ENCODE measurements at regions not wholly inside any gene's neighbourhood (a gene's known extent, or its start where the extent isn't known, plus 50 kb on each side); places are given as distances from the start of the nearest gene placed in this dataset.

- no peak for DNase-seq (ENCODE audit: low read depth)
These were observed 173.2 kb downstream of the CDH26 start for GRCh38 chr20:60131375-60131774.

- DNase-seq (ENCODE audit: low read depth) = no peak
These were observed 174.1 kb downstream of the CDH26 start for GRCh38 chr20:60132162-60132826.

- DNase-seq (ENCODE audit: low read depth) = no peak
These were observed 174.8 kb downstream of the CDH26 start for GRCh38 chr20:60132827-60133670.

GRCh38 chr20:60135276-60135675 lies 177.1 kb downstream of the CDH26 start:
- DNase-seq (ENCODE audit: low read depth) = no peak

- DNase-seq (ENCODE audit: low read depth) = no peak
These were observed 178.6 kb downstream of the CDH26 start for GRCh38 chr20:60136645-60137401.

GRCh38 chr20:60137657-60138245 lies 179.5 kb downstream of the CDH26 start:
- no peak for DNase-seq (ENCODE audit: low read depth)

GRCh38 chr20:60138256-60139220 lies 180.3 kb downstream of the CDH26 start:
- no peak for DNase-seq (ENCODE audit: low read depth)

GRCh38 chr20:60139663-60140446 lies 181.6 kb downstream of the CDH26 start:
- no peak for DNase-seq (ENCODE audit: low read depth)

- no peak for DNase-seq (ENCODE audit: low read depth)
These were observed 184.4 kb downstream of the CDH26 start for GRCh38 chr20:60142587-60142986.

- DNase-seq (ENCODE audit: low read depth) = no peak
These were observed 185.1 kb downstream of the CDH26 start for GRCh38 chr20:60143261-60143842.

- no peak for DNase-seq (ENCODE audit: low read depth)
These were observed 186.2 kb downstream of the CDH26 start for GRCh38 chr20:60144404-60144803.

GRCh38 chr20:60144974-60145527 lies 186.8 kb downstream of the CDH26 start:
- no peak for DNase-seq (ENCODE audit: low read depth)

GRCh38 chr20:60147004-60147403 lies 188.8 kb downstream of the CDH26 start:
- DNase-seq (ENCODE audit: low read depth) = no peak

- DNase-seq (ENCODE audit: low read depth) = no peak
These were observed 190.7 kb downstream of the CDH26 start for GRCh38 chr20:60148885-60149284.

GRCh38 chr20:60152792-60153191 lies 194.6 kb downstream of the CDH26 start:
- DNase-seq (ENCODE audit: low read depth) = no peak

GRCh38 chr20:60160451-60161145 lies 202.4 kb downstream of the CDH26 start:
- no peak for DNase-seq (ENCODE audit: low read depth)

- DNase-seq (ENCODE audit: low read depth) = no peak
These were observed 209.6 kb downstream of the CDH26 start for GRCh38 chr20:60167812-60168211.

GRCh38 chr20:60168963-60169362 lies 210.7 kb downstream of the CDH26 start:
- no peak for DNase-seq (ENCODE audit: low read depth)

- DNase-seq (ENCODE audit: low read depth) = no peak
These were observed 211.9 kb downstream of the CDH26 start for GRCh38 chr20:60170116-60170515.

Measured in non-pigmented ciliary epithelial cell (primary cell).